NCI-H2196 (cell line): ENCODE measurements at regions not wholly inside any gene's neighbourhood (a gene's known extent, or its start where the extent isn't known, plus 50 kb on each side); places are given as distances from the start of the nearest gene placed in this dataset.
A peak's percentile ranks its signal among the peaks of the same experiment; 100 is the strongest.

Experiments used
- DNase-seq: peaks from one replicate; lab custom pipeline; 2025; ENCODE audit not compliant: unreplicated experiment; lab: John Stamatoyannopoulos, UW

- DNase-seq = no peak
These were observed 188.8 kb upstream of the TECRL start for GRCh38 chr4:64598066-64598465.

DNA sequence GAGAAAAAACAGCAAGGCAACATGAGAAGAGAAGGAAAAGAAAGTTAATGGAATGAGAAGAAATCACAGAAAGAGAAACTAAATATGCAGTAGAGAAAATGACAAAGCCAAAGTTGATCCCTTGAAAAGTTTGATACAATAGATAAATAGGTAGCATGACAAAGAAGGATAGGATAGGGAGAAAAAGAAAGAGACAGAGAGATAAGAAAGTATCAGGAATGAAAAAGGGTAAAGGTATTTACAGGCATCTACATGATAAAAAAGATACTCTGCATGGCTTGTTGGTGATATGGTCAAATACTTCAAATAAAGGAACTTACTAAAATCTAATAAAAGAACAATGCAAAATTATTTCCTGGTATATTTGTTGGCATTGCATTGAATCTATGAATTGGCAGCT, 185.5 kb upstream of the TECRL start:
- DNase-seq = no peak

- DNase-seq = no peak
These were observed 179.3 kb upstream of the TECRL start for GRCh38 chr4:64588507-64588906.

DNA sequence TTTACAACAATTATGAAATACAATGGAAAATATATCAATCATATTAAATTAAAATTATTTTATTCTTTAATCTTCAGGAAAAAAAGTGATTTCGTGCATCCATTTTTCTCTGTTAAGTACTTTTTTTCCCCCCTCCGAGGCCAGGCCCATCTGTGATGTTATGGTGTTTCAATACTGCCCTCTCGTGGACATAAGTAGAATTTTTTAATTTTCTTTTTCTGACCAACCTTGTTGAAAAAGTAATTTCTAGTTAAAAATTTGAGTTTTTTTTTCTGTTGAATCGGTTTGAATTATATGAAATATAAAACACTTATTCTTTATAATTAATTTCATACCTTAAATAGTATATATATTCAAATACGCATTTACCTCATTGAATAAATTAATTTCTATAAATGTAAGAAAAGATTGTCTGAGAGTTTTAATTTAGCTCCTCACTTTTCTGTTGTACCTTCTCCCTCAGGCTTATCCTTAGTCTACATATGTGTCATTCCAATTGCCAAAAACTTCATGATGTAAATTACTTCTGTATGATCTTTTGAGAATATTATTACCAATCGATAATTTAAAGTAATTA, 175.8 kb upstream of the TECRL start:
- DNase-seq = peak; percentile 3

- DNase-seq = no peak
These were observed 174.9 kb upstream of the TECRL start for GRCh38 chr4:64584125-64584524.

GRCh38 chr4:64582492-64582891, 173.2 kb upstream of the TECRL start:
- no peak for DNase-seq

- no peak for DNase-seq
These were observed 172.2 kb upstream of the TECRL start for GRCh38 chr4:64581422-64581821.

DNA sequence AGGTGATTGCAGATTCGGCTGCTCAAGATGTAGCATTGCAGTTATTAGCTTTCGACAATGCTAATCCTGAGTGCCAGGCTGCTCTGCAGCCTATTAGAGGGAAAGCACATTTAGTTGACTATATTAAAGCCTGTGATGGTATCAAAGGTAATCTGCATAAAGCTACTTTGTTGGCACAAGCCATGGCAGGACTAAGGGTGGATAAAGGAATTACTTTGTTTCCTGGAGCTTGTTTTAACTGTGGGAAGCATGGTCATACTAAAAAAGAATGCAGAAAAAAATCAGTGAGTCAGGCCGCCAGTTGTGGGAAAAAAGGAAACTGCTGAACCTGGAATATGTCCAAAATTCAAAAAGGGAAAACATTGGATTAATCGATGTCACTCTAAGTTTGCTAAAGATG, 154.9 kb upstream of the TECRL start:
- DNase-seq = no peak

GRCh38 chr4:64559571-64559970, 150.3 kb upstream of the TECRL start:
- DNase-seq = no peak

DNA sequence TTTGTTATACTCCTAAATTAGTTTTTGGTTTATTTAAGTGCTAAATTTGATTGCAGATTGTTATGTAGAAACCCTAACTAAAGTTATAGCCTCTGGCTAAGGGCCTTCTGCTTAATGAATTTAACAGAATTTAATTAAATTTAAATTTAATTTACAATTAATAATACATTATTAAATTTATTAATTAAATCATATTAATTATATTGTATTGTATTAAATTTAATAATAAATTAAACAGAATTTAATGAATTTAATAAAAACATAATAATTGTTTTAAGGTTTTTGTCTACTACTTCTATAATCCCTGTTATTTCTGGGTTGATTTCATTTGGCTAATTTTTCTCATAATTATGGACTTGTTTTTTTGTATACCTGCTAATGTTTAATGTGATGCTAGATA, 141.9 kb upstream of the TECRL start:
- DNase-seq = no peak

DNA sequence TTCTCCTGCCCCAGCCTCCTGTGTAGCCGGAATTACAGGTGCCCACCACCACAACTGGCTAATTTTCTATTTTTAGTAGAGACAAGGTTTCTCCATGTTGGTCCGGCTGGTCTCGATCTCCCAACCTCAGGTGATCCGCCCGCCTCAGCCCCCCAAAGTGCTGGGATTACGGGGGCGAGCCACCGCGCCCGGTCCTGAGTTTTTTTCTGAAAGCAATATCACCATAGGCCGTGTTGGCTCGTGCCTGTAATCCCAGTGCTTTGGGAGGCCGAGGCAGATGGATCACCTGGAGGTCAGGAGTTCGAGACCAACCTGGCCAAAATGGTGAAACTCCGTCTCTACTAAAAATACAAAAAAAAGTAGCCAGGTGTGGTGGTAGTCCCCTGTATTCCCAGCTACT, 136.3 kb upstream of the TECRL start:
- no peak for DNase-seq

DNA sequence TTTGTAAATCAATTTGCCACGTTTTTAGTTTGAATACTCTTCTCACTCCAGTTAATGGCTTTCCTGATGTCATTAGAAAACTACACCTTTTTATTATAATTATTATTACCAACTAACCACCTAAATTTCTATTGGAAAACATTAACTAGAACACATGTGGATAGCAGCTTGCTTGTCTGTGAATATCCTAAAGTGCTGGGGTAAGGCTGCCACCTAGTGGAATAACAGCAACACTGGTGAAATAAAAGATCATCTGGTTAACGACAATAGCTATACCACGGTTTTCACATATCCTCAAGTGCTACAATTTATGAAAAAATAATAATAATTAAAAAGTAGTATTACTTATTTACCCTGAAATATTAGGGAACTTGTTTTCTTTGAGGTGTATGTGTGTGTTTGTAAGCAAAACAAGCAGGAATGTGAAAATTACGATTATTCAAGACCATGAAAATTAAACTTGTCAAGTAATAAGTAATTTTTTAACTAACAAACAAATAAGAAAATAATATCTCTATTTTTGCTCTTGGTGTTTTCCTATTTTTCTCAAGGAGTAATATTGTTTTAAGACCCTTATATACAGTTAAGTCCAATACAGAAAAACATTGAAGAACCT, 130.1 kb upstream of the TECRL start:
- peak; percentile 7 for DNase-seq

DNA sequence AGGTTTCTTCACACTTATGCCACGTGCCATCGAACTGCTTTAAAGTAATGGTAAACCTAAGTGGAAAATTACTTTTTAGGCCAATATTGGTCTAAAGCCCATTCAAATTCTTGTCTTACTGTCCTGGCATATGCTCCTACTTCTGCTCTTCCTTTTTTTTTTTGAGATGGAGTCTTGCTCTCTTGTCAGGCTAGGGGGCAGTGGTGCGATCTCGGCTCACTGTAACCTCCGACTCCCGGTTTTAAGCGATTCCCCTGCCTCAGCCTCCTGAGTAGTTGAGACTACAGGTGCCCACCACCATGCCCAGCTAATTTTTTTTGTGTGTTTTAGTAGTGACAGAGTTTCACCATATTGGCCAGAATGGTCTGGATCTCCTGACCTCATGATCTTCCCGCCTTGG, 129.0 kb upstream of the TECRL start:
- no peak for DNase-seq

DNA sequence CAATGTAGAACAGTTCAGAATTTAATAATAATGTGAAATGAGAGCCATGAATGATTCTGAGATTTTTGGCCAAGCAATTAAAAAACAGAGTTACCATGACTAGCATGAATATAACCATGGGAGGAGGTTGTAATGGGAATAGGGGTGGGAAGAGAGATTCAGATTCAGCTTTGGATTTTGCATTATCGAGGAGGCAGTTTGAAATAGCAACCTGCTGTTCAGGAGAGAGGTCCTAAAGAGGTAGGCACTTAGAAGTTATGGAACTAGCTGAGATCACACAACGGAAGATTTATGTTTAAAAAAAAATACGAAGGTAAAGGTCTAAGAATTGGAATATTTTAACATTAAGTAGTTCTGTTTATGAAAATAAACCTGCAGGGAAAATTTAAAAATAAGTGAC, 124.4 kb upstream of the TECRL start:
- no peak for DNase-seq

DNA sequence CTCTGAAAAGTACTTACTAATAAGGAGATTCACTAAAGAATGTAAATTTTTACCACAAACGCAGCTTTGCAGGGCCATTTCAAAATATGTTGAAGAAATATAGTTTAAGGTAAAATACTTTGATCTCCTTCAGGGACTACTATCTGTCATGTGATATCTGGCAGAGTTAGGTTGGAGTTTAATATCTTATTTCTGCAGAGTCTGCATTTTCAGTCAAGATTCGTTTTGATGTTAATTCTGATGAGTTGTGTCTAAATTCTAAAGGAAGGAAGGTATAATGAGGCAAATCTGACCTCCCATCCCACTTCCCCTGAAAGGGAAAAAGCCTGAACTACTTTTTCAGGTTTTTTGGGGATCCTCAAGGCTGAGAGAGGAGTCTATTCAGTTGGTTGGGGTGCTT, 123.9 kb upstream of the TECRL start:
- no peak for DNase-seq

GRCh38 chr4:64520421-64520820, 111.2 kb upstream of the TECRL start:
- no peak for DNase-seq

- DNase-seq = no peak
These were observed 109.3 kb upstream of the TECRL start for GRCh38 chr4:64518600-64518999.

DNA sequence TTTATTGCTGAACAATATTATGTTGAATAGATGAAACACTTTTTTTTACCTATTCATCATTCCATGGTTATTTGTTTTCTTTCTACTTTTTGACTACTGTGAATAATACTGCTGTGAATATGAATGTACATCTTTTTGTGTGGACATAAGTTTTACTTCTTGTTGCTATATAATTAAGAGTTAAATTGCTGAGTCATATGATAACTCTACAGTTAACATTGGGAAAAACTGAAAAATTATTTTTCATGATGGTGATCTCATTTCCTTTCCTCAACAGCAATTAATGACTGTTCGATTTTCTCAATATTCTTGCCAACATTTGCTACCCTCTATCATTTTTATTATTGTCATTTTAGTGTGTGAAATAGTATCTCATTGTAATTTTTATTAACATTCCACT, 106.9 kb upstream of the TECRL start:
- DNase-seq = no peak

DNA sequence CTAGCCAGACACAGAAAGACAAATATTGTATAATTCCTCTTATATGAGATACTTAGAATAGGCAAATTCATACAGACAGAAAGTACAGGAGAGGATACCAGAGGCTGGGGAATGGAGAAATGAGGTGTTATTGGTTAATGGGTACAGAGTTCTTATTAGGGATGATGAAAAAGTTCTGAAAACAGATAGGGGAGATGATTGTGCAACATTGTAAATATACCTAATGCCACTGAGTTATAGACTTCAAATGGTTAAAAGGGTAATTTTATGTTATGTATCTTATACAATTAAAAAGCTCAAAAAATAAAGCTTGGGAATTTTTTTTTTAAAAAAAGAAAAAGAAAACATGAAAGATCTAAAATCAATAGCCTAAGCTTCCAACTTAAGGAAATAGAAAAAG, 98.8 kb upstream of the TECRL start:
- DNase-seq = no peak

DNA sequence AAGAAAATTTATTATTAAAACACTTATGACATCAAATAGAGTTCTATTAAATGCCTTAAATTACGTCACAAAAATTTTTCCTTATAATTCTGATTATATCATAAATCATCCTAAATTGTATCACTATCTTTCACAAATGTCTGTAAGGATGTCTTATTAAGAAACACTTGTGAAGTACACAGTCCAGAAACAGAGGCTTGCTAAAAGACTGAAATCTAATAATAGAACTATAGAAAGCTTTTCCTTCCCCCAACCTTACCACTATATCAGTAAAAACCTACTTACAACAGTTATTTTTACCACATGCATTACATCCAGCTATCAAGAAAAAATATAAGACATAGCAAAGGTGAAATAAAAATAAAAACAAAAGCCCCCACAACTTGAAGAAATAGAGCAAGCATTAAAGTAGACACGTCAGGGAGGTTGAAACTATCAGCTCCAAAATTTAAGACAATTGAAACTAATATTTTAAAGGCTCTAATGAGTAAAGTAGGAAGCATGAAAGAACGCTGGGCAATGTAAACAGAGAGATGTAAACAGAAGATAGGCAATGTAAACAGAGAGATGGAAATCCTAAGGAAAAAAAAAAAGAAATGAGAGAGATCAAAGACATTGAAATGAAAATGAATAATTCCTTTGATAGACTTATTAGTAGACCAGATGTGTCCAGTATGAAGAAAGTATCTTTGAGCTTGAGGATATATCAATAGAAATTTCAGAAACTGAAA, 94.9 kb upstream of the TECRL start:
- no peak for DNase-seq

DNA sequence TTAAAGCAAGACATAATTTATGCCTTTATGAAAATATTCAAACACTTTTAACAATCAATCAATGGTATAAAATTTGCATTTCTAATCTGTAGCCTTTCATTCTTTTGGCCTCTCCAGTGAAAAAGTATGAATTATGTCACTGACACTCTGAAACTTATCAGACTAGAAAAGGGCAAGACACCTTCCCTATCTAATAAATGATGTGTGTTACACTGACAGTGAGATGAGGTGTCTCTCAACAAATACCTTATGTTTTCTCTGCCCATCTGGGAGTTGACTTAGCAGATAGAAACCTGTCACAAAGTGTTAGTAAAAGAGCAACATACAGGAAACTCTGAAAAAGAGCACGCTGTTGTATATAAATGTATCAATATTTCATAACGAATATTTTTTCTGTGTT, 94.2 kb upstream of the TECRL start:
- DNase-seq = no peak

DNA sequence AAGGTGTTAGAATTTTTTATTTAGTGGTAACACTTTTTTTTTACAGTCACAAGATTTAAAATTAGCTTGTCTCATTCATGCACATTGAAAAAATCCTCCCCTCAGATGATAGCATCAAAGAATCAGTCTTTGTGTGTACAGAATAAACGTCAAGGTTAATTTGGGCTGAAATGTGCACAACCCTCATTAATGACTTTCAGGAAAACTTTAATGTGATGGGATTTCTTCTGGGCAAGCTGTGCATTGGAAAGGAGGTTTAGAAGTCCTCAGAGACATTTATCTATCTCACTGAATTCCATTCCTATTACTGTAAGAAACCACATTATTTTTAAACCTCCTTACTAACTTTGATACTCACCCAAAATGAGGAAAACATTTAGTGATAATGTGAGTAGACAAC, 88.2 kb upstream of the TECRL start:
- DNase-seq = no peak

GRCh38 chr4:64495946-64496345, 86.7 kb upstream of the TECRL start:
- DNase-seq = no peak
